ENCODE measurements at regions not wholly inside any gene's neighbourhood (a gene's known extent, or its start where the extent isn't known, plus 50 kb on each side); places are given as distances from the start of the nearest gene placed in this dataset.

GRCh38 chr5:145056800-145057199, 778.3 kb downstream of the PRELID2 start:
- no peak for TF ChIP-seq CTCF (IDR thresholded peaks at IDR 0.05)
- no peak for TF ChIP-seq POLR2A (IDR thresholded peaks at IDR 0.05)

Measured in heart left ventricle (tissue), 13 donors.